ENCODE measurements at regions not wholly inside any gene's neighbourhood (a gene's known extent, or its start where the extent isn't known, plus 50 kb on each side); places are given as distances from the start of the nearest gene placed in this dataset.

DNA sequence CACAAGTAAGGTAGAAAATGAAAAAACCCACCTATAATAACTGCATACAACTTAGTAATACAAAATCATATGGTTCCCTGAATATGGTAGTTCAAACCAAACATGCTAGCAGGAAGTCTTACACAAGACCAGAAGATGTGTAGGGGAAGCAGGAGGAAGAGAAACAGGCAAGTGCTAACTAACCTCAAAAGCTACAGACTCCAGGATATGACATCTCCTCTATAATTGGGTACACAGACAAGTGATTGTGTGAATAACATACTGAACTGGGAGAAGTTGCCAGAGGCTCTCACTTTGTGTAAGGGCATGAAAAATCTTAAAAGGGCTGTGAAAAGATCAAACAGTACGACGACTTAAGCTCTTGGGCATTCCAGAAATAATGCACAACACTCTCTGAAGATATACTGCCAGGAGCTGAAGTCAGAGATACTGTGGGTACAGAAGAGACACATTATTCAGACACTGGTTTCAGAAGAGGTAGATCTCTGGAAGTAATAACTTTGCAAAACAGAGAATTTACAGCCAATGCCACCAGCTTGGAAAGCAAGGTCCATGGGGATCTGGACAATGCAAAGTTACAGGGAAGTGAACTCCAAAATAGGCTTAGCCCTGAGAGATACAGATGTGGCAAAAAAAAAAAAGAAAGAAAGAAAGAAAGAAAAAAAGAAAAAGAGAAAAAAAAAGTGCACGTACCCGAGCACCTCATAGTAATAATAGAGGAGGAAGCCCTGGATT lies 767.2 kb downstream of the TNS3 start:
- Histone ChIP-seq H3K36me3 (ENCODE audit: insufficient read depth, low read length) (no peaks in the 10 kb centered on the region), H3K27me3 (ENCODE audit: insufficient read depth, low read length) (no peaks in the 10 kb centered on the region), H3K4me1 (ENCODE audit: insufficient read depth, low read length) (peaks cover 8% of the 10 kb centered on the region), H2AFZ (ENCODE audit: low read depth, low read length) (no peak overlapping the region), H3K4me3 (ENCODE audit: low read length) (no peak overlapping the region), H3K9me3 (ENCODE audit: low read length) (no peaks in the 10 kb centered on the region)

DNA sequence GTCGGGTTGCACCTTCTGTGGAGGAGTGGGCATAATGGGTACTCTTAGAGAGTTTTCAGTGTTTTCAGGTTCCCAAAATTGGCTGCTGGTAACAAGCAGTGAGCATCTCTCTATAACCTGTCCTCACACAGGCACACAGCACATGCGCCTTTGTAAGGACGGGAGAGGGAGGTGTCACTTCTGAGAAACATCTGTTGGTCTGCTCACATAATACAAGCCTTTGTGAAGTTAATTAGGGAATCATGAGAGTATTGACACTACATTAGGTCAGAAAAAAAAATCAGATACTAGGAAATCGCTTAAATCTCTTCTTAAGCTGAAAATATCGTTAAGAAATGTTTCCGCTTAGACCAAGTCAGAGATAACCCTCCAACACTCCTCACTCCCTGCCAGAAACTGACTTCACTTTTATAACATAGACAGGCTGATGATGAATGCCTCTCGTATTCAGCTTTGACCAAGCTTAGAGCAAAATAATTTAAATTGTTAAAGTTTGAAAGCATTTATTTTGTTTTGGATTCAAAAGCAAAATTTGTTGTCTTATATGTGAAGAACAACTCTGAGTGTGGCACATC lies 769.7 kb downstream of the TNS3 start:
- no peaks in the 10 kb centered on the region for H3K36me3 ChIP-seq (ENCODE audit: insufficient read depth, low read length)
- peaks cover 8% of the 10 kb centered on the region for H3K4me1 ChIP-seq (ENCODE audit: insufficient read depth, low read length)
- H3K9me3 ChIP-seq (ENCODE audit: low read length): no peaks in the 10 kb centered on the region
- no peak overlapping the region for H2AFZ ChIP-seq (ENCODE audit: low read depth, low read length)
- H3K27me3 ChIP-seq (ENCODE audit: insufficient read depth, low read length): no peaks in the 10 kb centered on the region
- no peak overlapping the region for H3K4me3 ChIP-seq (ENCODE audit: low read length)

- Histone ChIP-seq H3K4me3 (ENCODE audit: low read length) (no peak overlapping the region), H3K9me3 (ENCODE audit: low read length) (no peaks in the 10 kb centered on the region)
Observed at GRCh38 chr7:46811529-46811928, 770.4 kb downstream of the TNS3 start.

GRCh38 chr7:46810986-46811385 lies 770.9 kb downstream of the TNS3 start:
- Histone ChIP-seq H2AFZ (ENCODE audit: low read depth, low read length) (no peak overlapping the region), H3K27me3 (ENCODE audit: insufficient read depth, low read length) (no peaks in the 10 kb centered on the region), H3K9me3 (ENCODE audit: low read length) (no peaks in the 10 kb centered on the region), H3K36me3 (ENCODE audit: insufficient read depth, low read length) (no peaks in the 10 kb centered on the region), H3K4me3 (ENCODE audit: low read length) (no peak overlapping the region), H3K4me1 (ENCODE audit: insufficient read depth, low read length) (peaks cover 8% of the 10 kb centered on the region)

More at GRCh38 chr7:46811529-46811928, 770.4 kb downstream of the TNS3 start:
- no peak overlapping the region for H2AFZ ChIP-seq (ENCODE audit: low read depth, low read length)
- H3K36me3 ChIP-seq (ENCODE audit: insufficient read depth, low read length): no peaks in the 10 kb centered on the region
- peaks cover 8% of the 10 kb centered on the region for H3K4me1 ChIP-seq (ENCODE audit: insufficient read depth, low read length)
- no peaks in the 10 kb centered on the region for H3K27me3 ChIP-seq (ENCODE audit: insufficient read depth, low read length)

GRCh38 chr7:46809886-46810285 lies 772.0 kb downstream of the TNS3 start:
- H3K4me3 ChIP-seq (ENCODE audit: low read length): no peak overlapping the region
- H3K27me3 ChIP-seq (ENCODE audit: insufficient read depth, low read length): no peaks in the 10 kb centered on the region
- H3K9me3 ChIP-seq (ENCODE audit: low read length): no peaks in the 10 kb centered on the region
- peaks cover 8% of the 10 kb centered on the region for H3K4me1 ChIP-seq (ENCODE audit: insufficient read depth, low read length)
- no peak overlapping the region for H2AFZ ChIP-seq (ENCODE audit: low read depth, low read length)
- no peaks in the 10 kb centered on the region for H3K36me3 ChIP-seq (ENCODE audit: insufficient read depth, low read length)

- Histone ChIP-seq H3K4me3 (ENCODE audit: low read length) (no peak overlapping the region), H3K9me3 (ENCODE audit: low read length) (no peaks in the 10 kb centered on the region), H3K4me1 (ENCODE audit: insufficient read depth, low read length) (peaks cover 8% of the 10 kb centered on the region), H3K36me3 (ENCODE audit: insufficient read depth, low read length) (no peaks in the 10 kb centered on the region), H2AFZ (ENCODE audit: low read depth, low read length) (no peak overlapping the region), H3K27me3 (ENCODE audit: insufficient read depth, low read length) (no peaks in the 10 kb centered on the region)
Observed at GRCh38 chr7:46806856-46807255, 775.1 kb downstream of the TNS3 start.

DNA sequence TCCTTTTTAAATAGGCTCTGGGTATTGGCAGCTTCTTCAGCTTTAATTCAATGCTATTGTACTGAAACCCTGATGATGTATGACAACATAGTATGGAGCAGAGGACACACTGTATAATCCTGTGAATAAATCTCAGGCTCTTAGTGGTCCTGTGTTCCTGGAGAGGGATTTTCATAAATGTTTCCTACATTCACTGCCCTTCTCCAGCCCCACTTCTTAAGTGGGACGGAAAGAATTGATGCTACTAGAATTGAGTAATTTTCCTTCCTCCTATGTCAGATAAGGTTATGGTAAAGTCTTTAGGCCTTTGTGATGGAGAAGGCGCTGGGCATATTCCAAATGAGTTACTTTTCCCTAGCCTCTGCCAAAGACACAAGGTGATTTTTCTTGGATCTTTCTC lies 779.4 kb downstream of the TNS3 start:
- no peaks in the 10 kb centered on the region for H3K4me1 ChIP-seq (ENCODE audit: insufficient read depth, low read length)
- no peaks in the 10 kb centered on the region for H3K36me3 ChIP-seq (ENCODE audit: insufficient read depth, low read length)
- no peak overlapping the region for H2AFZ ChIP-seq (ENCODE audit: low read depth, low read length)
- H3K4me3 ChIP-seq (ENCODE audit: low read length): no peak overlapping the region
- peaks cover 2% of the 10 kb centered on the region for H3K9me3 ChIP-seq (ENCODE audit: low read length)
- H3K27me3 ChIP-seq (ENCODE audit: insufficient read depth, low read length): no peaks in the 10 kb centered on the region

- Histone ChIP-seq H3K36me3 (ENCODE audit: insufficient read depth, low read length) (no peaks in the 10 kb centered on the region), H3K27me3 (ENCODE audit: insufficient read depth, low read length) (no peaks in the 10 kb centered on the region), H2AFZ (ENCODE audit: low read depth, low read length) (no peak overlapping the region), H3K9me3 (ENCODE audit: low read length) (no peaks in the 10 kb centered on the region), H3K4me1 (ENCODE audit: insufficient read depth, low read length) (no peaks in the 10 kb centered on the region), H3K4me3 (ENCODE audit: low read length) (no peak overlapping the region)
Observed at GRCh38 chr7:46791188-46791587, 790.7 kb downstream of the TNS3 start.

DNA sequence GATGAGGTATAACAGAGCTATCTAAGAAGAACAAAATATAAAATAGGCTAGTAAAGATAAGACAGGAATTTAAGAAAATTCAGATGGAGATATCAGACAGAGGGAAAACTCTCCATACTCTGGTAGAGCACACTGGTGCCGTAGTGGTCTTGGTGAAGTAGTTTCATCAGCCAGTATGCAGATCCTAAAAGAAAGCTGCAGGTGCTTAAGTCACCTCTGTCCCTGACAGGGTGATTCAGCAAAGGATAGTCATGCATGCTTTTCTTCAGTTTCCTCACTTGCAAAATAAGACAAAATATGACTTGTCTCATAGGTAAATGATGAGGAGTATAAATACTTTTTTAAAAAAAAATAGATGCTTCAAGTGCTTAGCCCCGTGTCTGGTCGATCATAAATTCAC lies 794.9 kb downstream of the TNS3 start:
- Histone ChIP-seq H3K27me3 (ENCODE audit: insufficient read depth, low read length) (no peaks in the 10 kb centered on the region), H3K4me1 (ENCODE audit: insufficient read depth, low read length) (no peaks in the 10 kb centered on the region), H3K36me3 (ENCODE audit: insufficient read depth, low read length) (no peaks in the 10 kb centered on the region), H3K9me3 (ENCODE audit: low read length) (no peaks in the 10 kb centered on the region), H3K4me3 (ENCODE audit: low read length) (no peak overlapping the region), H2AFZ (ENCODE audit: low read depth, low read length) (no peak overlapping the region)

DNA sequence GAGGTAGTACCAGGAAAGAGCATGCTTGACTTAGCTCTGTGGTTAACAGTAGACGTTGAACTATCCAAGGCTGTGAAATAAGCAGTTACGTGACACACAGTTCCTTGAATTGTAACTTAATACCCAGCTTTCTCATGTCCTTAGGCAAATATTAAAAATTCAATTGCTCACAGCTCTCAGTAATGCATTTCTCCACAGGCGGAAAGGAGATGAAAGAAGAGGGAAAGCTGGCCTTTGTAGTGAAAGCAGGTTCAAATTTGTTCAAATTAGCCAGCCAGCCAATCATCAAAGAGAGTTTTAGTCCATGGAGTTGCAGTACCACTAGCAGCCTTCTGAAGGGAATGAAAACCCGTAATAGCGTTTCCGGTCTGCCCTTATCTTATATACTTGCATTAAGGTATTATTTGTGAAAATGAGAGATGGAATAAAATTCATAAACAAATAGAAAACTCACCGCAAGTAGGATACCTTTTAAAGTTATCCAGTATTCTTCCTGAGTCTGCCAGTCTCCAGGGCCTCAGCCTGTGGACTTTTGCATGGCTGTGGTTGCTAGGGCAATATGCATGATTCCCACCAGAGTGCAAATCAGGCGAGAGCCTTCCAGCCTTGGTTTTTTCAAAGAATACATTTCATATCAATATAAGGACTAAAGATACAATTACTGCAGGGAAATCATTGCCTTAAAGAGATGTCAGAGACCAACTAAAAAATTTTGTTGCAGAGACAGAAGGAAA lies 795.5 kb downstream of the TNS3 start:
- H3K27me3 ChIP-seq (ENCODE audit: insufficient read depth, low read length): no peaks in the 10 kb centered on the region
- no peaks in the 10 kb centered on the region for H3K36me3 ChIP-seq (ENCODE audit: insufficient read depth, low read length)
- no peak overlapping the region for H2AFZ ChIP-seq (ENCODE audit: low read depth, low read length)
- no peaks in the 10 kb centered on the region for H3K9me3 ChIP-seq (ENCODE audit: low read length)
- no peak overlapping the region for H3K4me3 ChIP-seq (ENCODE audit: low read length)
- no peaks in the 10 kb centered on the region for H3K4me1 ChIP-seq (ENCODE audit: insufficient read depth, low read length)

DNA sequence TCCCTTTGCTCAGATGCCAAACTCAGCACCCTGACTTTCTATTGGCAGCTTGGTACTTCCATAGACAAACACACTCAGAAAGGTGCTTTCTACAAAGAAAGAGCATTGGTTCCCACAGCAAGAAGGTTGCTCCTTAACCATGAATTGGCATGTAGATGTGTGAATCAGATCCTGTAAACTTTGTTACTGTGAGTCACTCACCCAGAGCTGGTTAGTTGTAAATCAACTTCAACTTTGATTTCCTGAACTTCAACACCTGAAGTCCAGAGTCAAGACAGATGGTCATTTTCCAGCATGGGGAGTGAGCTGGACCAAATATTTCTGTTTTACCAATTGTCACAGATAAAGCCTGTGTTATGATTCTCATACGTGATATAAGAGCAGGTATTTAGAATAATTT lies 797.2 kb downstream of the TNS3 start:
- Histone ChIP-seq H3K9me3 (ENCODE audit: low read length) (no peaks in the 10 kb centered on the region), H3K36me3 (ENCODE audit: insufficient read depth, low read length) (no peaks in the 10 kb centered on the region), H3K4me3 (ENCODE audit: low read length) (no peak overlapping the region), H2AFZ (ENCODE audit: low read depth, low read length) (no peak overlapping the region), H3K27me3 (ENCODE audit: insufficient read depth, low read length) (no peaks in the 10 kb centered on the region), H3K4me1 (ENCODE audit: insufficient read depth, low read length) (no peaks in the 10 kb centered on the region)

- H3K4me3 ChIP-seq (ENCODE audit: low read length): no peak overlapping the region
- H3K9me3 ChIP-seq (ENCODE audit: low read length): no peaks in the 10 kb centered on the region
- no peak overlapping the region for H2AFZ ChIP-seq (ENCODE audit: low read depth, low read length)
- no peaks in the 10 kb centered on the region for H3K4me1 ChIP-seq (ENCODE audit: insufficient read depth, low read length)
- no peaks in the 10 kb centered on the region for H3K36me3 ChIP-seq (ENCODE audit: insufficient read depth, low read length)
- no peaks in the 10 kb centered on the region for H3K27me3 ChIP-seq (ENCODE audit: insufficient read depth, low read length)
Observed at GRCh38 chr7:46781901-46782439, 799.9 kb downstream of the TNS3 start.

DNA sequence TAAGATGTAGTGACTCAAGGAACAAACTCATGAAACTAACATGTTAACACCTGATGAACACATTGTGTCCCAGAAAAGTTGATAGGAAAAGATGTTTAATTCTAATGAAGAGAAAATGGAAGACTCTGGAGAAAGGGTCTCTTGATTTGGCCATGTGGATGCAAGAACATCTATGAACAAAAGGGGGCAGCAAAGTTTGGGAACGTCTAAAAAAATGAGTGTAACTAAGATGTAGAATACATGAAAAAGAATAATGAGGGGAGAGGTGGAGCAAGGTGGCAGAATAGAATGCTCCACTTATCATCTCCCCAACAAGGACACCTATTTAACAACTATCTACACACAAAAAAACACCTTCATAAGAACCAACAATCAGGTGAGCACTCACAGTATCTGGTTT lies 805.1 kb downstream of the TNS3 start:
- no peaks in the 10 kb centered on the region for H3K27me3 ChIP-seq (ENCODE audit: insufficient read depth, low read length)
- no peak overlapping the region for H2AFZ ChIP-seq (ENCODE audit: low read depth, low read length)
- H3K9me3 ChIP-seq (ENCODE audit: low read length): no peaks in the 10 kb centered on the region
- H3K4me3 ChIP-seq (ENCODE audit: low read length): no peak overlapping the region
- H3K4me1 ChIP-seq (ENCODE audit: insufficient read depth, low read length): no peaks in the 10 kb centered on the region
- H3K36me3 ChIP-seq (ENCODE audit: insufficient read depth, low read length): no peaks in the 10 kb centered on the region

Data from neuron (in vitro differentiated cells).